ENCODE measurements at regions not wholly inside any gene's neighbourhood (a gene's known extent, or its start where the extent isn't known, plus 50 kb on each side); places are given as distances from the start of the nearest gene placed in this dataset.

GRCh38 chr7:56174346-56174874 is 58.2 kb upstream of the NUPR2 start:
- peak overlapping the region in 1 of 4 donors; percentile 40 for H3K4me3 ChIP-seq
- no peak for DNase-seq

More at GRCh38 chr7:56174346-56174874, 58.2 kb upstream of the NUPR2 start:
- Histone ChIP-seq H3K4me1 (no peaks in the 10 kb centered on the region), H3K9me3 (peaks cover 0 to 6% (median 0%) of the 10 kb centered on the region in 4 donors), H3K36me3 (no peaks in the 10 kb centered on the region), H3K27me3 (no peaks in the 10 kb centered on the region), H3K27ac (no peak overlapping the region)
- TF ChIP-seq POLR2A (IDR thresholded peaks at IDR 0.05), result no peak
- TF ChIP-seq, protein P1, sequence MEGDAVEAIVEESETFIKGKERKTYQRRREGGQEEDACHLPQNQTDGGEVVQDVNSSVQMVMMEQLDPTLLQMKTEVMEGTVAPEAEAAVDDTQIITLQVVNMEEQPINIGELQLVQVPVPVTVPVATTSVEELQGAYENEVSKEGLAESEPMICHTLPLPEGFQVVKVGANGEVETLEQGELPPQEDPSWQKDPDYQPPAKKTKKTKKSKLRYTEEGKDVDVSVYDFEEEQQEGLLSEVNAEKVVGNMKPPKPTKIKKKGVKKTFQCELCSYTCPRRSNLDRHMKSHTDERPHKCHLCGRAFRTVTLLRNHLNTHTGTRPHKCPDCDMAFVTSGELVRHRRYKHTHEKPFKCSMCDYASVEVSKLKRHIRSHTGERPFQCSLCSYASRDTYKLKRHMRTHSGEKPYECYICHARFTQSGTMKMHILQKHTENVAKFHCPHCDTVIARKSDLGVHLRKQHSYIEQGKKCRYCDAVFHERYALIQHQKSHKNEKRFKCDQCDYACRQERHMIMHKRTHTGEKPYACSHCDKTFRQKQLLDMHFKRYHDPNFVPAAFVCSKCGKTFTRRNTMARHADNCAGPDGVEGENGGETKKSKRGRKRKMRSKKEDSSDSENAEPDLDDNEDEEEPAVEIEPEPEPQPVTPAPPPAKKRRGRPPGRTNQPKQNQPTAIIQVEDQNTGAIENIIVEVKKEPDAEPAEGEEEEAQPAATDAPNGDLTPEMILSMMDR (IDR thresholded peaks at IDR 0.05), result no peak

Small RNAs in the stretch of these regions (small RNA-seq; reads per million reads assigned to genes)
- gene AC092447.9 (0 reads per million in 2 donors), gene RNU6-1052P (0 reads per million in 2 donors), gene RNU6-1335P (0 reads per million in 2 donors), gene SEPT14P24 (0 reads per million in 2 donors)

All from Peyer's patch (tissue), 4 donors.